ENCODE measurements at regions not wholly inside any gene's neighbourhood (a gene's known extent, or its start where the extent isn't known, plus 50 kb on each side); places are given as distances from the start of the nearest gene placed in this dataset.

GRCh38 chr7:26001662-26002244 lies 150.2 kb upstream of the NFE2L3 start:
- no peak overlapping the region for H3K27ac Mint-ChIP-seq (ENCODE audit: unreplicated experiment)
- H3K9me3 Mint-ChIP-seq (ENCODE audit: low read depth): no peaks in the 10 kb centered on the region
- no peak overlapping the region for H3K4me3 Mint-ChIP-seq (ENCODE audit: unreplicated experiment)
- no peaks in the 10 kb centered on the region for H3K4me1 Mint-ChIP-seq (ENCODE audit: low read depth)
- no peak for TF ChIP-seq CTCF (IDR thresholded peaks at IDR 0.05)
- no peaks in the 10 kb centered on the region for H3K36me3 Mint-ChIP-seq (ENCODE audit: low read depth)
- H3K27me3 Mint-ChIP-seq (ENCODE audit: low read depth): peaks cover 3% of the 10 kb centered on the region
- no peak for DNase-seq (ENCODE audit: low spot score)

- Mint-ChIP-seq H3K4me1 (ENCODE audit: low read depth) (no peaks in the 10 kb centered on the region), H3K4me3 (ENCODE audit: unreplicated experiment) (no peak overlapping the region), H3K9me3 (ENCODE audit: low read depth) (no peaks in the 10 kb centered on the region), H3K27me3 (ENCODE audit: low read depth) (peaks cover 8% of the 10 kb centered on the region), H3K27ac (ENCODE audit: unreplicated experiment) (no peak overlapping the region), H3K36me3 (ENCODE audit: low read depth) (no peaks in the 10 kb centered on the region)
- no peak for TF ChIP-seq CTCF (IDR thresholded peaks at IDR 0.05)
- no peak for DNase-seq (ENCODE audit: low spot score)
These were observed 146.2 kb upstream of the NFE2L3 start for GRCh38 chr7:26005683-26006410.

GRCh38 chr7:26006426-26006825 lies 145.6 kb upstream of the NFE2L3 start:
- no peak overlapping the region for H3K27ac Mint-ChIP-seq (ENCODE audit: unreplicated experiment)
- H3K27me3 Mint-ChIP-seq (ENCODE audit: low read depth): peaks cover 12% of the 10 kb centered on the region
- H3K9me3 Mint-ChIP-seq (ENCODE audit: low read depth): no peaks in the 10 kb centered on the region
- DNase-seq (ENCODE audit: low spot score): no peak
- H3K4me1 Mint-ChIP-seq (ENCODE audit: low read depth): no peaks in the 10 kb centered on the region
- H3K36me3 Mint-ChIP-seq (ENCODE audit: low read depth): no peaks in the 10 kb centered on the region
- TF ChIP-seq CTCF (IDR thresholded peaks at IDR 0.05): no peak
- H3K4me3 Mint-ChIP-seq (ENCODE audit: unreplicated experiment): no peak overlapping the region

- no peaks in the 10 kb centered on the region for H3K9me3 Mint-ChIP-seq (ENCODE audit: low read depth)
- no peak overlapping the region for H3K27ac Mint-ChIP-seq (ENCODE audit: unreplicated experiment)
- TF ChIP-seq CTCF (IDR thresholded peaks at IDR 0.05): no peak
- H3K36me3 Mint-ChIP-seq (ENCODE audit: low read depth): no peaks in the 10 kb centered on the region
- DNase-seq (ENCODE audit: low spot score): no peak
- peaks cover 10% of the 10 kb centered on the region for H3K27me3 Mint-ChIP-seq (ENCODE audit: low read depth)
- H3K4me3 Mint-ChIP-seq (ENCODE audit: unreplicated experiment): no peak overlapping the region
- H3K4me1 Mint-ChIP-seq (ENCODE audit: low read depth): no peaks in the 10 kb centered on the region
These were observed 144.5 kb upstream of the NFE2L3 start for GRCh38 chr7:26007510-26007909.

GRCh38 chr7:26008428-26008827 lies 143.6 kb upstream of the NFE2L3 start:
- no peaks in the 10 kb centered on the region for H3K4me1 Mint-ChIP-seq (ENCODE audit: low read depth)
- TF ChIP-seq CTCF (IDR thresholded peaks at IDR 0.05): no peak
- no peaks in the 10 kb centered on the region for H3K36me3 Mint-ChIP-seq (ENCODE audit: low read depth)
- H3K27ac Mint-ChIP-seq (ENCODE audit: unreplicated experiment): no peak overlapping the region
- no peak for DNase-seq (ENCODE audit: low spot score)
- peaks cover 10% of the 10 kb centered on the region for H3K27me3 Mint-ChIP-seq (ENCODE audit: low read depth)
- H3K9me3 Mint-ChIP-seq (ENCODE audit: low read depth): no peaks in the 10 kb centered on the region
- no peak overlapping the region for H3K4me3 Mint-ChIP-seq (ENCODE audit: unreplicated experiment)

Measured in chondrocyte (in vitro differentiated cells).